ENCODE measurements at regions not wholly inside any gene's neighbourhood (a gene's known extent, or its start where the extent isn't known, plus 50 kb on each side); places are given as distances from the start of the nearest gene placed in this dataset.
"Not testable (repeated sequence)": the region's sequence is repeated elsewhere in the genome, so short reads cannot be mapped to it uniquely, and the experiment has no call there.

GRCh38 chr1:206326159-206326939 is 123.0 kb downstream of the SRGAP2 start:
- H3K36me3 Mint-ChIP-seq (ENCODE audit: insufficient read depth); H3K27ac Mint-ChIP-seq; ATAC-seq (replicated peaks); H3K4me1 Mint-ChIP-seq (ENCODE audit: low read depth in 2 of 2); DNase-seq; H3K27me3 Mint-ChIP-seq; H3K4me3 Mint-ChIP-seq; H3K9me3 Mint-ChIP-seq: not testable (repeated sequence)

GRCh38 chr1:206331597-206331996 is 128.3 kb downstream of the SRGAP2 start:
- not testable (repeated sequence) for DNase-seq; H3K27me3 Mint-ChIP-seq; ATAC-seq (replicated peaks); H3K4me3 Mint-ChIP-seq; H3K27ac Mint-ChIP-seq; H3K9me3 Mint-ChIP-seq; H3K4me1 Mint-ChIP-seq (ENCODE audit: low read depth in 2 of 2); H3K36me3 Mint-ChIP-seq (ENCODE audit: insufficient read depth)

- not testable (repeated sequence) for ATAC-seq (replicated peaks); H3K9me3 Mint-ChIP-seq; H3K4me3 Mint-ChIP-seq; H3K36me3 Mint-ChIP-seq (ENCODE audit: insufficient read depth); H3K4me1 Mint-ChIP-seq (ENCODE audit: low read depth in 2 of 2); DNase-seq; H3K27ac Mint-ChIP-seq; H3K27me3 Mint-ChIP-seq
Observed at GRCh38 chr1:206333316-206333715, 130.0 kb downstream of the SRGAP2 start.

- H3K27ac Mint-ChIP-seq; DNase-seq; H3K36me3 Mint-ChIP-seq (ENCODE audit: insufficient read depth); H3K4me3 Mint-ChIP-seq; ATAC-seq (replicated peaks); H3K4me1 Mint-ChIP-seq (ENCODE audit: low read depth in 2 of 2); H3K9me3 Mint-ChIP-seq; H3K27me3 Mint-ChIP-seq: not testable (repeated sequence)
Observed at GRCh38 chr1:206333897-206334296, 130.6 kb downstream of the SRGAP2 start.

GRCh38 chr1:206334481-206334880 is 131.1 kb downstream of the SRGAP2 start:
- not testable (repeated sequence) for H3K27ac Mint-ChIP-seq; H3K27me3 Mint-ChIP-seq; H3K4me1 Mint-ChIP-seq (ENCODE audit: low read depth in 2 of 2); H3K36me3 Mint-ChIP-seq (ENCODE audit: insufficient read depth); DNase-seq; ATAC-seq (replicated peaks); H3K4me3 Mint-ChIP-seq; H3K9me3 Mint-ChIP-seq

- not testable (repeated sequence) for H3K27me3 Mint-ChIP-seq; H3K9me3 Mint-ChIP-seq; DNase-seq; ATAC-seq (replicated peaks); H3K4me3 Mint-ChIP-seq; H3K36me3 Mint-ChIP-seq (ENCODE audit: insufficient read depth); H3K4me1 Mint-ChIP-seq (ENCODE audit: low read depth in 2 of 2); H3K27ac Mint-ChIP-seq
Observed at GRCh38 chr1:206335162-206335561, 131.8 kb downstream of the SRGAP2 start.

- not testable (repeated sequence) for H3K9me3 Mint-ChIP-seq; H3K27me3 Mint-ChIP-seq; H3K4me1 Mint-ChIP-seq (ENCODE audit: low read depth in 2 of 2); DNase-seq; H3K27ac Mint-ChIP-seq; ATAC-seq (replicated peaks); H3K36me3 Mint-ChIP-seq (ENCODE audit: insufficient read depth); H3K4me3 Mint-ChIP-seq
Observed at GRCh38 chr1:206335875-206336846, 132.8 kb downstream of the SRGAP2 start.

GRCh38 chr1:206337024-206337423 is 133.3 kb upstream of the IKBKE start:
- not testable (repeated sequence) for H3K4me3 Mint-ChIP-seq; ATAC-seq (replicated peaks); DNase-seq; H3K4me1 Mint-ChIP-seq (ENCODE audit: low read depth in 2 of 2); H3K27ac Mint-ChIP-seq; H3K36me3 Mint-ChIP-seq (ENCODE audit: insufficient read depth); H3K27me3 Mint-ChIP-seq; H3K9me3 Mint-ChIP-seq

GRCh38 chr1:206350493-206351275 is 119.6 kb upstream of the IKBKE start:
- H3K36me3 Mint-ChIP-seq (ENCODE audit: insufficient read depth); H3K27ac Mint-ChIP-seq; ATAC-seq (replicated peaks): not testable (repeated sequence)

GRCh38 chr1:206351276-206352052 is 118.8 kb upstream of the IKBKE start:
- H3K27ac Mint-ChIP-seq, result not testable (repeated sequence)

More at GRCh38 chr1:206350493-206351275, 119.6 kb upstream of the IKBKE start:
- H3K4me3 Mint-ChIP-seq; H3K9me3 Mint-ChIP-seq; H3K27me3 Mint-ChIP-seq; H3K4me1 Mint-ChIP-seq (ENCODE audit: low read depth in 2 of 2); DNase-seq: not testable (repeated sequence)

GRCh38 chr1:206356310-206356709 is 114.0 kb upstream of the IKBKE start:
- not testable (repeated sequence) for H3K4me3 Mint-ChIP-seq; H3K27me3 Mint-ChIP-seq; H3K27ac Mint-ChIP-seq; H3K4me1 Mint-ChIP-seq (ENCODE audit: low read depth in 2 of 2); DNase-seq; H3K36me3 Mint-ChIP-seq (ENCODE audit: insufficient read depth); H3K9me3 Mint-ChIP-seq; ATAC-seq (replicated peaks)

More at GRCh38 chr1:206351276-206352052, 118.8 kb upstream of the IKBKE start:
- not testable (repeated sequence) for DNase-seq; H3K36me3 Mint-ChIP-seq (ENCODE audit: insufficient read depth); H3K4me1 Mint-ChIP-seq (ENCODE audit: low read depth in 2 of 2); H3K4me3 Mint-ChIP-seq; H3K9me3 Mint-ChIP-seq; H3K27me3 Mint-ChIP-seq; ATAC-seq (replicated peaks)

- not testable (repeated sequence) for H3K27me3 Mint-ChIP-seq; H3K27ac Mint-ChIP-seq; H3K36me3 Mint-ChIP-seq (ENCODE audit: insufficient read depth); ATAC-seq (replicated peaks); H3K9me3 Mint-ChIP-seq; H3K4me1 Mint-ChIP-seq (ENCODE audit: low read depth in 2 of 2); H3K4me3 Mint-ChIP-seq; DNase-seq
Observed at GRCh38 chr1:206357962-206358361, 112.3 kb upstream of the IKBKE start.

- DNase-seq; H3K27me3 Mint-ChIP-seq; H3K36me3 Mint-ChIP-seq (ENCODE audit: insufficient read depth); H3K4me3 Mint-ChIP-seq; H3K9me3 Mint-ChIP-seq; ATAC-seq (replicated peaks); H3K27ac Mint-ChIP-seq; H3K4me1 Mint-ChIP-seq (ENCODE audit: low read depth in 2 of 2): not testable (repeated sequence)
Observed at GRCh38 chr1:206358771-206359170, 111.5 kb upstream of the IKBKE start.
